ENCODE measurements at regions not wholly inside any gene's neighbourhood (a gene's known extent, or its start where the extent isn't known, plus 50 kb on each side); places are given as distances from the start of the nearest gene placed in this dataset.

GRCh38 chr13:50574731-50575130 lies 268.8 kb downstream of the DLEU7 start:
- no peaks in the 10 kb centered on the region for H3K36me3 ChIP-seq (replicated peaks in 1 of 2; ENCODE audit: control extremely low read depth in 1 of 2, control insufficient read depth in 1 of 2, extremely low read depth in 1 of 2, insufficient read depth in 2 of 2, low read length in 1 of 2)
- CTCF ChIA-PET: interaction anchor here (1.1 kb wide), 2 partner anchors 13 to 490 kb away, joined by 3 read pairs; no protein-coding TSS in a partner anchor
- no peaks in the 10 kb centered on the region for H3K9me3 Mint-ChIP-seq (ENCODE audit: insufficient read depth)
- H3K27ac ChIP-seq (ENCODE audit: low read length in 2 of 2): no peak overlapping the region
- no peak for DNase-seq
- intact Hi-C loops (cut with micrococcal nuclease): no loop called here
- H3K4me1 Mint-ChIP-seq: peaks cover 12% of the 10 kb centered on the region
- peaks cover 1 to 8% (median 5%) of the 10 kb centered on the region in 3 donors for H3K9me3 ChIP-seq (ENCODE audit: control extremely low read depth in 1 of 3, control insufficient read depth in 2 of 3, insufficient read depth in 1 of 3, low read length in 2 of 3)
- TF ChIP-seq CTCF (IDR thresholded peaks at IDR 0.05): no peak
- H3K4me3 ChIP-seq (ENCODE audit: control extremely low read depth in 1 of 5, extremely low read depth in 1 of 5, insufficient read depth in 1 of 5, low read depth in 2 of 5, low read length in 4 of 5): no peak overlapping the region
- no peak overlapping the region for H2AFZ ChIP-seq (ENCODE audit: insufficient read depth, low read depth, low read length, poor library complexity, severe bottlenecking)
- no peaks in the 10 kb centered on the region for H4K20me1 ChIP-seq (ENCODE audit: control insufficient read depth, insufficient read depth, low read length, poor library complexity, severe bottlenecking)
- H3K27me3 ChIP-seq (replicated peaks in 1 of 4; ENCODE audit: control extremely low read depth in 1 of 4, control insufficient read depth in 3 of 4, insufficient read depth in 4 of 4, low read length in 3 of 4): no peaks in the 10 kb centered on the region
- H3K4me1 ChIP-seq (ENCODE audit: control insufficient read depth in 2 of 2, insufficient read depth in 2 of 2, low read length in 2 of 2): peaks cover 0 to 10% of the 10 kb centered on the region in 2 donors
- H3K79me2 ChIP-seq (ENCODE audit: control insufficient read depth, insufficient read depth, low read length): no peaks in the 10 kb centered on the region
- H3K9ac ChIP-seq (ENCODE audit: low read length): no peak overlapping the region
- no peak overlapping the region for H3K4me3 Mint-ChIP-seq
- POLR2A ChIA-PET: no interaction called here
- no peaks in the 10 kb centered on the region for H3K27me3 Mint-ChIP-seq
- WGBS (ENCODE audit: insufficient coverage): 29% methylated on average over 1 of the region's 3 CpGs
- peak overlapping the region; percentile 7 for H3K27ac Mint-ChIP-seq
- H3K4me2 ChIP-seq (replicated peaks; ENCODE audit: low read depth, low read length, poor library complexity, severe bottlenecking): no peak overlapping the region
- no peak for ATAC-seq (ENCODE audit: low read depth)

- peaks cover 12% of the 10 kb centered on the region for H3K4me1 Mint-ChIP-seq
- H3K4me3 Mint-ChIP-seq: no peak overlapping the region
- Histone ChIP-seq H3K9me3 (ENCODE audit: control extremely low read depth in 1 of 3, control insufficient read depth in 2 of 3, insufficient read depth in 1 of 3, low read length in 2 of 3) (peaks cover 1 to 8% (median 5%) of the 10 kb centered on the region in 3 donors), H3K4me1 (ENCODE audit: control insufficient read depth in 2 of 2, insufficient read depth in 2 of 2, low read length in 2 of 2) (peaks cover 0 to 10% of the 10 kb centered on the region in 2 donors), H3K4me2 (replicated peaks; ENCODE audit: low read depth, low read length, poor library complexity, severe bottlenecking) (no peak overlapping the region), H3K27me3 (replicated peaks in 1 of 4; ENCODE audit: control extremely low read depth in 1 of 4, control insufficient read depth in 3 of 4, insufficient read depth in 4 of 4, low read length in 3 of 4) (no peaks in the 10 kb centered on the region), H3K4me3 (ENCODE audit: control extremely low read depth in 1 of 5, extremely low read depth in 1 of 5, insufficient read depth in 1 of 5, low read depth in 2 of 5, low read length in 4 of 5) (no peak overlapping the region), H3K79me2 (ENCODE audit: control insufficient read depth, insufficient read depth, low read length) (no peaks in the 10 kb centered on the region), H3K9ac (ENCODE audit: low read length) (no peak overlapping the region), H4K20me1 (ENCODE audit: control insufficient read depth, insufficient read depth, low read length, poor library complexity, severe bottlenecking) (no peaks in the 10 kb centered on the region), H3K36me3 (replicated peaks in 1 of 2; ENCODE audit: control extremely low read depth in 1 of 2, control insufficient read depth in 1 of 2, extremely low read depth in 1 of 2, insufficient read depth in 2 of 2, low read length in 1 of 2) (no peaks in the 10 kb centered on the region), H3K27ac (ENCODE audit: low read length in 2 of 2) (no peak overlapping the region), H2AFZ (ENCODE audit: insufficient read depth, low read depth, low read length, poor library complexity, severe bottlenecking) (no peak overlapping the region)
- intact Hi-C loops (cut with micrococcal nuclease): no loop called here
- H3K27ac Mint-ChIP-seq: no peak overlapping the region
- DNase-seq: no peak
- H3K27me3 Mint-ChIP-seq: no peaks in the 10 kb centered on the region
- H3K9me3 Mint-ChIP-seq (ENCODE audit: insufficient read depth): no peaks in the 10 kb centered on the region
- POLR2A ChIA-PET: interaction anchor here (0.6 kb wide), 1 partner anchor 53 kb away, joined by 5 read pairs; no protein-coding TSS in a partner anchor
- TF ChIP-seq CTCF (IDR thresholded peaks at IDR 0.05) (no peak), EZH2 (IDR thresholded peaks at IDR 0.05; ENCODE audit: borderline replicate concordance, insufficient read depth, low read depth, low read length, poor library complexity, severe bottlenecking) (no peak)
- CTCF ChIA-PET: interaction anchor here (1.1 to 1.2 kb wide), 2 partner anchors 20 to 490 kb away, joined by 3 read pairs; no protein-coding TSS in a partner anchor
- WGBS (ENCODE audit: insufficient coverage): 100% methylated on average over 2 of the region's 3 CpGs
- ATAC-seq (ENCODE audit: low read depth): no peak
Measured at GRCh38 chr13:50575138-50575537, 268.4 kb downstream of the DLEU7 start.
